HEK293 (cell line): ENCODE measurements at regions not wholly inside any gene's neighbourhood (a gene's known extent, or its start where the extent isn't known, plus 50 kb on each side); places are given as distances from the start of the nearest gene placed in this dataset.

Experiments
- CTCF ChIA-PET: fragments of 350-600 bp; formaldehyde crosslinking; extraction: SDS; loops from one replicate; lab custom pipeline; 2021; ENCODE audit warnings: antibody characterized with exemption; lab: Yijun Ruan, JAX
- POLR2A ChIA-PET: fragments of 300-600 bp; formaldehyde crosslinking; extraction: SDS; loops from one replicate; lab custom pipeline; 2020; ENCODE audit warnings: antibody characterized with exemption, inconsistent platforms; lab: Yijun Ruan, JAX
- H3K27ac ChIP-seq: fragments of 200-500 bp; sonication (Bioruptor generic); 2 replicates; pipeline ENCODE4 v1.5.1; 2014; ENCODE audit warnings: low read depth, low read length, control low read depth, inconsistent platforms; ENCODE audit errors: extremely low read depth
- H3K36me3 ChIP-seq, 2 experiments: fragments of 200-500 bp in 1 of 2; sonication (Bioruptor generic) in 1 of 2; 1 replicate in 1 of 2; 2 replicates in 1 of 2; pipeline ENCODE4 v1.5.1; 2014 to 2017; ENCODE audit warnings: inconsistent platforms in 2 of 2, low read length in 2 of 2; ENCODE audit not compliant: control insufficient read depth in 2 of 2, insufficient read depth in 1 of 2
- H3K4me1 ChIP-seq: fragments of 200-500 bp; sonication (Bioruptor generic); 2 replicates; pipeline ENCODE4 v1.5.1; 2014; ENCODE audit warnings: mild to moderate bottlenecking, low read length, inconsistent platforms; ENCODE audit not compliant: control insufficient read depth, insufficient read depth
- H3K4me3 ChIP-seq: 2 replicates; pipeline ENCODE4 v1.5.1; 2011; ENCODE audit warnings: low read depth, mild to moderate bottlenecking, control low read depth, low read length, moderate library complexity
- H3K9me3 ChIP-seq: fragments of 200-500 bp; sonication (Bioruptor generic); 2 replicates; pipeline ENCODE4 v1.5.1; 2014; ENCODE audit warnings: low read depth, low read length, inconsistent platforms; ENCODE audit not compliant: control insufficient read depth, insufficient read depth
- KLF8 ChIP-seq: fragments of 450-650 bp; formaldehyde crosslinking; IDR thresholded peaks from 2 replicates; pipeline ENCODE4 v1.5.1; 2016; ENCODE audit warnings: missing biosample characterization, missing genetic modification characterization
- SCRT1 ChIP-seq: fragments of 450-650 bp; formaldehyde crosslinking; IDR thresholded peaks from 2 replicates; pipeline ENCODE4 v1.5.1; 2016; ENCODE audit warnings: missing biosample characterization, missing genetic modification characterization, borderline replicate concordance
- ZBTB21 ChIP-seq: fragments of 450-650 bp; formaldehyde crosslinking; IDR thresholded peaks from 2 replicates; pipeline ENCODE4 v1.5.1; 2017; ENCODE audit warnings: missing biosample characterization, missing genetic modification characterization
- ZNF114 ChIP-seq: fragments of 450-650 bp; formaldehyde crosslinking; IDR thresholded peaks from 2 replicates; pipeline ENCODE4 v1.5.0; 2017; ENCODE audit warnings: missing biosample characterization, missing genetic modification characterization
- ZNF19 ChIP-seq: fragments of 450-650 bp; formaldehyde crosslinking; IDR thresholded peaks from 2 replicates; pipeline ENCODE4; 2016; ENCODE audit warnings: missing biosample characterization, missing genetic modification characterization, low read depth
- ZNF335 ChIP-seq: fragments of 450-650 bp; formaldehyde crosslinking; conservative IDR thresholded peaks from 2 replicates; pipeline ENCODE4 v1.5.1; 2016; ENCODE audit warnings: missing biosample characterization, missing genetic modification characterization
- ZNF549 ChIP-seq: fragments of 450-650 bp; IDR thresholded peaks from 2 replicates; pipeline ENCODE4 v1.5.1; 2018; ENCODE audit warnings: missing biosample characterization, missing genetic modification characterization, mild to moderate bottlenecking, inconsistent platforms, moderate library complexity
- ZNF596 ChIP-seq: fragments of 450-650 bp; IDR thresholded peaks from 2 replicates; pipeline ENCODE4 v1.5.0; 2018; ENCODE audit warnings: missing biosample characterization, mild to moderate bottlenecking, missing genetic modification characterization, moderate library complexity
- ZNF610 ChIP-seq: fragments of 450-650 bp; formaldehyde crosslinking; IDR thresholded peaks from 2 replicates; pipeline ENCODE4 v1.5.1; 2016; ENCODE audit warnings: missing biosample characterization, missing genetic modification characterization, borderline replicate concordance
- ZNF660 ChIP-seq: fragments of 450-650 bp; IDR thresholded peaks from 2 replicates; pipeline ENCODE4 v1.5.1; 2018; ENCODE audit warnings: missing biosample characterization, mild to moderate bottlenecking, missing genetic modification characterization
- ZNF830 ChIP-seq: fragments of 450-650 bp; IDR thresholded peaks from 2 replicates; pipeline ENCODE4 v1.5.0; 2018; ENCODE audit warnings: missing biosample characterization, missing genetic modification characterization, low read depth, mild to moderate bottlenecking, moderate library complexity
- TF ChIP-seq, protein P1 (sequence below): fragments of 450-650 bp; formaldehyde crosslinking; IDR thresholded peaks from 2 replicates; pipeline ENCODE4 v1.5.1; 2016; ENCODE audit warnings: missing biosample characterization, missing genetic modification characterization
- TF ChIP-seq, protein P2 (sequence below): fragments of 450-650 bp; formaldehyde crosslinking; IDR thresholded peaks from 2 replicates; pipeline ENCODE4 v1.5.1; 2016; ENCODE audit warnings: missing biosample characterization, missing genetic modification characterization
- TF ChIP-seq, protein P3 (sequence below): fragments of 450-650 bp; formaldehyde crosslinking; IDR thresholded peaks from 2 replicates; pipeline ENCODE4 v1.5.1; 2016; ENCODE audit warnings: missing biosample characterization, missing genetic modification characterization
- TF ChIP-seq, protein P4 (sequence below): fragments of 450-650 bp; formaldehyde crosslinking; IDR thresholded peaks from 2 replicates; pipeline ENCODE4 v1.5.1; 2016; ENCODE audit warnings: missing biosample characterization, missing genetic modification characterization, borderline replicate concordance
- TF ChIP-seq, protein P5 (sequence below): fragments of 450-650 bp; formaldehyde crosslinking; IDR thresholded peaks from 2 replicates; pipeline ENCODE4 v1.5.1; 2016; ENCODE audit warnings: missing biosample characterization, missing genetic modification characterization

DNA sequence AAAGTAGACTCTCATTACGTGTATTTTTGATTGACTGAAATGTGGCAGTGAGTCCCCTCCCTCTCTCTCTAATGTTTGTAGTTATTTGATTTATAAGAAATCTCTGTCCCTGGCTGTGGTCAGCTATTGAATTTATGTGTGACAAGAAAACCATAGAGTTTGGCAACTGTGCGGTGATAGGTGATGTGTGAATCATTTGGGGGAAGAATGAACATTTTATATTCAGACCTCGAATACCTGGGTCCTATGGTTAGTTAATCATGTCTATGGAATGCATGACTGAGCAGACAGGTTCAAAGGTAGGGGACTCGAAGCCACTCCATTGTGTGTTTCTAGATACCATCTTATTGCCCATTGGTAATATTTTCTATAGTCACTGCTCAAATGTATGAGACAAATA is 712.1 kb downstream of the MECOM start (continued):
- TF ChIP-seq ZBTB21: no peak
- TF ChIP-seq, protein P1, sequence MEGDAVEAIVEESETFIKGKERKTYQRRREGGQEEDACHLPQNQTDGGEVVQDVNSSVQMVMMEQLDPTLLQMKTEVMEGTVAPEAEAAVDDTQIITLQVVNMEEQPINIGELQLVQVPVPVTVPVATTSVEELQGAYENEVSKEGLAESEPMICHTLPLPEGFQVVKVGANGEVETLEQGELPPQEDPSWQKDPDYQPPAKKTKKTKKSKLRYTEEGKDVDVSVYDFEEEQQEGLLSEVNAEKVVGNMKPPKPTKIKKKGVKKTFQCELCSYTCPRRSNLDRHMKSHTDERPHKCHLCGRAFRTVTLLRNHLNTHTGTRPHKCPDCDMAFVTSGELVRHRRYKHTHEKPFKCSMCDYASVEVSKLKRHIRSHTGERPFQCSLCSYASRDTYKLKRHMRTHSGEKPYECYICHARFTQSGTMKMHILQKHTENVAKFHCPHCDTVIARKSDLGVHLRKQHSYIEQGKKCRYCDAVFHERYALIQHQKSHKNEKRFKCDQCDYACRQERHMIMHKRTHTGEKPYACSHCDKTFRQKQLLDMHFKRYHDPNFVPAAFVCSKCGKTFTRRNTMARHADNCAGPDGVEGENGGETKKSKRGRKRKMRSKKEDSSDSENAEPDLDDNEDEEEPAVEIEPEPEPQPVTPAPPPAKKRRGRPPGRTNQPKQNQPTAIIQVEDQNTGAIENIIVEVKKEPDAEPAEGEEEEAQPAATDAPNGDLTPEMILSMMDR: no peak
- TF ChIP-seq, protein P2, sequence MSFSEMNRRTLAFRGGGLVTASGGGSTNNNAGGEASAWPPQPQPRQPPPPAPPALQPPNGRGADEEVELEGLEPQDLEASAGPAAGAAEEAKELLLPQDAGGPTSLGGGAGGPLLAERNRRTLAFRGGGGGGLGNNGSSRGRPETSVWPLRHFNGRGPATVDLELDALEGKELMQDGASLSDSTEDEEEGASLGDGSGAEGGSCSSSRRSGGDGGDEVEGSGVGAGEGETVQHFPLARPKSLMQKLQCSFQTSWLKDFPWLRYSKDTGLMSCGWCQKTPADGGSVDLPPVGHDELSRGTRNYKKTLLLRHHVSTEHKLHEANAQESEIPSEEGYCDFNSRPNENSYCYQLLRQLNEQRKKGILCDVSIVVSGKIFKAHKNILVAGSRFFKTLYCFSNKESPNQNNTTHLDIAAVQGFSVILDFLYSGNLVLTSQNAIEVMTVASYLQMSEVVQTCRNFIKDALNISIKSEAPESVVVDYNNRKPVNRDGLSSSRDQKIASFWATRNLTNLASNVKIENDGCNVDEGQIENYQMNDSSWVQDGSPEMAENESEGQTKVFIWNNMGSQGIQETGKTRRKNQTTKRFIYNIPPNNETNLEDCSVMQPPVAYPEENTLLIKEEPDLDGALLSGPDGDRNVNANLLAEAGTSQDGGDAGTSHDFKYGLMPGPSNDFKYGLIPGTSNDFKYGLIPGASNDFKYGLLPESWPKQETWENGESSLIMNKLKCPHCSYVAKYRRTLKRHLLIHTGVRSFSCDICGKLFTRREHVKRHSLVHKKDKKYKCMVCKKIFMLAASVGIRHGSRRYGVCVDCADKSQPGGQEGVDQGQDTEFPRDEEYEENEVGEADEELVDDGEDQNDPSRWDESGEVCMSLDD (tag by site-specific recombination): no peak

DNA sequence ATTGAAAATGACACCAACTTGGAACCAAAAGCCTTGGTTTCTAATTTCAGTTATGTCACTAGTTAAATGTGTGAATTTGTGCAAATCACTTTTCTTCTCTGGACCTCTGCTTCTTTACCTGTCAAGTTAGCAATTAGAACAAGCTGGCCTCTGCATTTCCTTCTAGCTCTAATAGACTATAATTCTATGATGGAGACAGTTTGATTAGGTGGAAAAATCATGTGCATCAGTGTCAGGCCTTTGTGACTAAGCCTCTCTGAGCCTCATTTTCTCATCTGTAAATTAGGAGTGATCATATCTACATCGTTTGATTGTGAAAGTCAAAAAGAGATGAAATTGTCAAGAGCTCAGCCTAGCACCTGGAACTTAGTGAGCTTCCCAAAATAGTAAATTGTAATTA is 712.9 kb downstream of the MECOM start:
- no peaks in the 10 kb centered on the region for H3K36me3 ChIP-seq
- no peaks in the 10 kb centered on the region for H3K4me1 ChIP-seq
- H3K27ac ChIP-seq: no peak overlapping the region
- no peak for TF ChIP-seq ZNF830 (tag by site-specific recombination)
- TF ChIP-seq, protein P3, sequence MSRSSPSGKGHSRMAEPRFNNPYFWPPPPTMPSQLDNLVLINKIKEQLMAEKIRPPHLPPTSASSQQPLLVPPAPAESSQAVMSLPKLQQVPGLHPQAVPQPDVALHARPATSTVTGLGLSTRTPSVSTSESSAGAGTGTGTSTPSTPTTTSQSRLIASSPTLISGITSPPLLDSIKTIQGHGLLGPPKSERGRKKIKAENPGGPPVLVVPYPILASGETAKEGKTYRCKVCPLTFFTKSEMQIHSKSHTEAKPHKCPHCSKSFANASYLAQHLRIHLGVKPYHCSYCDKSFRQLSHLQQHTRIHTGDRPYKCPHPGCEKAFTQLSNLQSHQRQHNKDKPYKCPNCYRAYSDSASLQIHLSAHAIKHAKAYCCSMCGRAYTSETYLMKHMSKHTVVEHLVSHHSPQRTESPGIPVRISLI (tag by site-specific recombination): no peak
- no peak for TF ChIP-seq ZNF114 (tag by site-specific recombination)
- TF ChIP-seq ZNF19: no peak
- no peak for TF ChIP-seq ZNF610 (tag by site-specific recombination)
- TF ChIP-seq ZNF660 (tag by site-specific recombination): no peak
- TF ChIP-seq ZNF549 (tag by site-specific recombination): no peak
- TF ChIP-seq SCRT1 (tag by site-specific recombination): no peak
- no peak for TF ChIP-seq ZNF596 (tag by site-specific recombination)
- TF ChIP-seq, protein P4, sequence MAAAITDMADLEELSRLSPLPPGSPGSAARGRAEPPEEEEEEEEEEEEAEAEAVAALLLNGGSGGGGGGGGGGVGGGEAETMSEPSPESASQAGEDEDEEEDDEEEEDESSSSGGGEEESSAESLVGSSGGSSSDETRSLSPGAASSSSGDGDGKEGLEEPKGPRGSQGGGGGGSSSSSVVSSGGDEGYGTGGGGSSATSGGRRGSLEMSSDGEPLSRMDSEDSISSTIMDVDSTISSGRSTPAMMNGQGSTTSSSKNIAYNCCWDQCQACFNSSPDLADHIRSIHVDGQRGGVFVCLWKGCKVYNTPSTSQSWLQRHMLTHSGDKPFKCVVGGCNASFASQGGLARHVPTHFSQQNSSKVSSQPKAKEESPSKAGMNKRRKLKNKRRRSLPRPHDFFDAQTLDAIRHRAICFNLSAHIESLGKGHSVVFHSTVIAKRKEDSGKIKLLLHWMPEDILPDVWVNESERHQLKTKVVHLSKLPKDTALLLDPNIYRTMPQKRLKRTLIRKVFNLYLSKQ (tag by site-specific recombination): no peak
- TF ChIP-seq ZNF335: no peak
- TF ChIP-seq KLF8 (tag by site-specific recombination): no peak
- TF ChIP-seq, protein P5, sequence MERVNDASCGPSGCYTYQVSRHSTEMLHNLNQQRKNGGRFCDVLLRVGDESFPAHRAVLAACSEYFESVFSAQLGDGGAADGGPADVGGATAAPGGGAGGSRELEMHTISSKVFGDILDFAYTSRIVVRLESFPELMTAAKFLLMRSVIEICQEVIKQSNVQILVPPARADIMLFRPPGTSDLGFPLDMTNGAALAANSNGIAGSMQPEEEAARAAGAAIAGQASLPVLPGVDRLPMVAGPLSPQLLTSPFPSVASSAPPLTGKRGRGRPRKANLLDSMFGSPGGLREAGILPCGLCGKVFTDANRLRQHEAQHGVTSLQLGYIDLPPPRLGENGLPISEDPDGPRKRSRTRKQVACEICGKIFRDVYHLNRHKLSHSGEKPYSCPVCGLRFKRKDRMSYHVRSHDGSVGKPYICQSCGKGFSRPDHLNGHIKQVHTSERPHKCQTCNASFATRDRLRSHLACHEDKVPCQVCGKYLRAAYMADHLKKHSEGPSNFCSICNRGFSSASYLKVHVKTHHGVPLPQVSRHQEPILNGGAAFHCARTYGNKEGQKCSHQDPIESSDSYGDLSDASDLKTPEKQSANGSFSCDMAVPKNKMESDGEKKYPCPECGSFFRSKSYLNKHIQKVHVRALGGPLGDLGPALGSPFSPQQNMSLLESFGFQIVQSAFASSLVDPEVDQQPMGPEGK: no peak
- H3K9me3 ChIP-seq: no peaks in the 10 kb centered on the region
- CTCF ChIA-PET: interaction anchor here (0.6 to 1.1 kb wide), 3 partner anchors 9 to 104 kb away, joined by 3 read pairs; no protein-coding TSS in a partner anchor
- POLR2A ChIA-PET: no interaction called here
- H3K4me3 ChIP-seq: no peak overlapping the region
